ENCODE measurements at regions not wholly inside any gene's neighbourhood (a gene's known extent, or its start where the extent isn't known, plus 50 kb on each side); places are given as distances from the start of the nearest gene placed in this dataset.
A peak's percentile ranks its signal among the peaks of the same experiment; 100 is the strongest.

DNA sequence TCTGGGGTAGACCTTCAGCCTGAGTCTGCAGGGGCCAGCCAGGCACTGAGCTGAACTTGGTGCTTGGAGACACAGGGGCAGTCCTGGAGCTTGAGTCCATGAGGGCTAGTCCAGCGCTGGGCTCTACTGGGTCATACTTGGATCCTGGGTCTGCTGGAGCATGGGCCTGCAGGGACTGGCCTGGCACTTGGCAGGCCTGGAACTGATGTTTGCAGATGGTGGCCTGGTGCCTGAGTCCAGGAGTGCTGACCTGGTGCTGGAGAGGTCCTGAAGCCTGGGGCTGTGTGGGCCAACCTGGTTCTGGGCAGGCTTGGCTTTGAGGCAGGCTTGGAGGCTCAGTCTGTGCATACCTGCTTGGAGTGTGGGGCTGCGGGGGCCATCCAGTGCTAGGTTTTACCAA lies 143.4 kb upstream of the DSCAM start:
- DNase-seq: no peak

DNA sequence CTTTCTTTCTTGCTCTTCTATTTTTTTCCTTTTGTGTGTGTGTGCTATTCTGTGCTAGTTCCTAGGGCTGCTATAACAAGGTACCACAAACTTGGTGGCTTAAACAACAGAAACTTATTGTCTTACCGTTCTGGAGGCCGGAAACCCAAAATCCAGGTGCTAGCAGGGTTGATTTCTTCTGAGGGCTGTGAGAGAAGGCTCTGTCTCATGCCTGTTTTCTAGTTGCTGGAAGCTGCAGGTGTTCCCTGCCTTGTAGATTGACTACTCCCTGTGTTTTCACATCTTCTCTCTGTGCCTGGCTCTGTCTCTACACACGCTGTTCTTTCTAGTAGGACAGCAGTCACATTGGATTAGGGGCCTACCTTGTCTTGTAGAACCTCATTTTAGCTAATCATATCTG lies 150.9 kb upstream of the DSCAM start:
- DNase-seq: no peak

DNA sequence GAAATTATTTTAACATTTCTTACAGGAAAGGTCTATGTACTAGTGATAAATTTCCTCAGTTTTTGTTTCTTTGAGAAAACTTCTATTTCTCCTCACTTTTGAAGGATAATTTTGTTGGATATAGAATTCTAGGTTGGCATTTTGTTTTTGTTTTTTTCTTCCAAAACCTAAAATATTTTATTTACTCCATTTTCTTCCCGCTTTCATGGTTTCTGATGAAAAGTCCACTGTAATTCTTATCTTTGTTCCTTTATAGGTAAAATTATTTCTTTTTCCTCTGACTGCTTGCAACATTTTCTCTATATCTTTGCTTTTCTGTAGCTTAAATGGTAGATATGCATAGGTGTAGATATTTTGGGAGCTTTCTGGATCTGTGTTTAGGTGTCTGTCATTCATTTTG lies 153.9 kb upstream of the DSCAM start:
- DNase-seq: no peak

DNA sequence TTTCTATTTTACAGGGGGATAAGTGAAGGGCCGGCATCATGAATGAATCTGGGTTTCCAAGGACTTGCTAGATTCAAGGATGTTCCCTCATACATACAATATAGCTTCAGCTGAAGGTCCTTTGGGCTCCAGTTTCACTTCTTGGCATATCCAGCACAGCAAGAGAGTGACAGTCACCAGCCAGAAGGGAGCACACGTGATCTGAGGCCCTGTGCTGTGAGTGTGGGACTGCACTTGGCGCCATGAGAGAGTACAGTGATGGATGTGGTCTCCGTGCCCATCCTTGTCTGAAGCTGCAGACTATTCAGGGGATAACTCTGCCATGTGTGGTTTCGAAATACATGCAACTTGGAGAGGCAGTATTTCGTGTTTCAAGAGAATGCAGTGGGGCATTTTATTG lies 159.7 kb upstream of the DSCAM start:
- DNase-seq: no peak

DNA sequence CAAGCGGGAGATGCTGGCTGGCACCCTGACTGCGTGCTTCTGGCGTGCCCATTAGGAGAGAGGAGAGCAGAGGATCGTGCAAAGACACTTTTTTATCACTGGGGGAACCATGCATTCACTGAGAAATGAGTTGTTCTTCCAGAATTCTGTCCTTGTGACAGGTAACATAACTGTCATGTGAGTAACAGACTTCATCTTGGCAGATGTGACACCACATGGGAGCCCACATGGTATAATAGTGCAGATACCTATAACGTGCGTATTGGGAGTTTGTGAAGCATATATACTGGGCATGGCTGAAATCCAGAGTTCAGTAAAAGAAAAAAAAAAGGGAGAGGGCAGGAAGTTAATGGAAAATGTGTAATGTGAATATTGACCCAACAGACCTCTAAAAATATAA lies 159.6 kb upstream of the BACE2 start:
- DNase-seq: no peak

DNA sequence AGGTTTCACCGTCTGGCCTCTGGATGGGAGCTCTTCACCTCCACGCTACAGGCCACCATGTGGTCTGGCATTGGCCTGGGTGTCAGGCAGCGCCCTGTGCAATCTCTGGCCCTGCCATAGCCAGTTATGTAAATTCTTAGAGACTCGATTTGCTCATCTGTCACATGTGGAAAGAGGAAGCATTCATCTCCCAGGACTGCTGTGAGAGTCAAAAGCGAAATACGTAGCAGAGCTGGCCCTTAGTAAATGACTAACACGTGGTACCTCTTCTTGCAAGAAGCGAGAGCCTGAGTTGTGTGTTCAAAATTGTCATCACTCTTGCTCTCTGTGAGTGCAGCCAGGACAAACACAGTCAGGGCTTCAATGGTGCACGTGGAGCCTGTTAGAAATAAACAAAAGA lies 159.0 kb upstream of the BACE2 start:
- no peak for DNase-seq

DNA sequence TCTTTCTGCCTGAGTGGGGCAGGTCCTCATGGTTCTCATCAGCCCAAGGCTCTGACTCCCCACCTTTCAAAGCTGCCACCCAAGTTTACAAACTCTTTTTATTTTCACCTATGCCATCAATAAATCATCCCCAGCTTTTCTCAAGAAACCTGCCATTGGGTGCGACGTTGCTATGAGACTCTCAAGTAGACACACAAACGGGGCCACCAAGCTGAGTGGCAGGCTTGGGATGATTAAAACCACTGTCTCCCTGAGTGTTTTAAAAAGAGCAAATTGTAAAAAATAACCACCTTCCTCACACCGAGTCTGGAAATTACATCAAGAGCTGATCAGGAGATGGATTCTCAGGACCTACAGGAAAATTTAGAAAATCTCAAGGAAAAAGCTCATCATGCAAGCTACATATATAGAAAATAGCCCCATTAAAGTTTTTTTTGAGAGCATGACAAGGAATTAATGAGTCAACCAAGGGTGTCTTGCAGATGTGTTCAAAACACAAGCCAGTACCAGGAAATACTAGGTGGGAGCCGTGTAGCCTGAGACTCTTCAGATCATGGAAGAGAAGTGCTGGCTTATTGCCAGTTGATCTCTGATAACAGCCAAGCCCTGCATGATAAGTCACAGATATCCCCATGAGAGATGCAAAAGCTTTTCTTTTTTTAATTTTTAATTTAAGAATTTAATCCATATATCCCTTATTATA lies 158.4 kb upstream of the BACE2 start:
- no peak for DNase-seq

DNA sequence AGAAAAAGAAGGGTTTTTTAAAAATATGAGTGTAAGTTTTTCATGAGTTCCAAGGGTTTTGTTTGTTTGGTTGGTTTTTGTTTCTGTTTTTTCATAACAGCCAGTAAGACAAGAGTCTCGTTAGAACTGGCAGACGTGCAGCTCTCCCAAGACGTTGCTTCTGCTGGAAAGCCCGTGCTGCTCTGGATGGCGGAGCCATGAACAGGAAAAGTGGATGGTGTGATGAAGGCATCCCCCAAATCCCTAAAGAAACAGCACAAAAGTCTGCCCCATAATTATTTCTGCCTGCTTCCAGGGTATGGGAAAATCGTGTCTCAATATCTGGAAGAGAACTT lies 157.9 kb upstream of the BACE2 start:
- no peak for DNase-seq

DNA sequence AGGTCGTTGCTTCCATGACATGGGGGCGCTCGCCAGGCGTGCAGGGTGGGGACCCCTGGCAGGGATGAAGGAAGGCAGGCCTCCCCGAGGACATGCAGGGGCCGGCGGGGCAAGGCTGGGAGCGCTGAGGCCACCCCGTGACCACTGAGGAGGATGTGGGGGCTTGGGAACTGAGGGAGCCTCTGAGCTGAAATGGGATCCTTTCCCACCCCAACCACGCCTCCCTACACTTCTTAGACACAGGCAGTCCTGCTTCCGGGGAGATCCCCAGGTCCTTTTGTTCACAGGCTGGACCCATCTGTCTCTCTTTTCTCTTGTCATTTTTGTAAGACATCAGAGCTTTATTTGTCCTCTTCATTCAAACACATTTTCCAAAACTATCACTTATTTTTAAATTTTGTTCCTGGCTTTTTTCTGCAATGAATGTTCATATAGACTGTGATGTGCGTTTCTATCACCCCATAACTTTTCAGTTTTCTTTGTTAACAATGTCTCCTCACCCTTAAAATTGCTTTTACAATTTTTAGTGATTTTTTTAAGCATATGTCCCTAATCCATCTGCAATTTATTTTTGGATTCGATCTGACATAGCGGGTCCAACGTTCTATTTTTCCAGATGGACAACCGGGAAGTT lies 156.7 kb upstream of the BACE2 start:
- no peak for DNase-seq

DNA sequence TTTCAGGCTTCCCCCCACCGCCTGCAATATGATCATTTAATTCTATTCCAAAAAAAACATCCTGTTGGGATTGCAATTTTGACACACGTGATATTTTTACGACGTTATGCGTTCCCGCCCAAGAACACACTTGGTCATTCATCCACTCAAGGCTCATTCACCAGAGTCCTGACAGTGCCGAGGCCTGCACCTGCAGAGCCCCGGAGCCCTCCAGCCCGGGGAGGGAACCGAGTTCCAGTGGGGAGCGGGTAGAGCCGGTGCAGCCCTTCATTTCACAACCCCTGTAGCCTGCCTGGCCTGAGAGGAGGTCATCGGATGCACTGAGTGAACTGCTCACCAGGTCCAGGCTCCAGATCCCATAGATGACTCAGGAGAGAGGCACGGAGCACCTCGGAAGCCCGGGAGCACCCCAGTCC lies 156.0 kb upstream of the BACE2 start:
- no peak for DNase-seq

DNA sequence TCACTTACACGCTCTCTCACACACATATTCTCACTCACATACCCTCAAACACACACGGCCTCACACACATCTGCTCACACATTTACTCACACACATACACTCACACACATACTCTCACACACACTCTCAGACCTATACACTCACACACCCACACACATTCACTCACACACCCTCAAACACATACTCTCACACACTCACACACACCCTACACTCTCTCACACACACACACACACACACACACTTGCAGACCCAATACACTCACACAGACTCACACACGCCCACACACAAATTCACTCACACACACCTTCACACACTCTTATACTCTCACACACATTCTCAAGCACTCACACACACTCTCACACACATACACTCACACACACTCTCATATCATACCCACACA lies 155.5 kb upstream of the BACE2 start:
- DNase-seq: no peak

DNA sequence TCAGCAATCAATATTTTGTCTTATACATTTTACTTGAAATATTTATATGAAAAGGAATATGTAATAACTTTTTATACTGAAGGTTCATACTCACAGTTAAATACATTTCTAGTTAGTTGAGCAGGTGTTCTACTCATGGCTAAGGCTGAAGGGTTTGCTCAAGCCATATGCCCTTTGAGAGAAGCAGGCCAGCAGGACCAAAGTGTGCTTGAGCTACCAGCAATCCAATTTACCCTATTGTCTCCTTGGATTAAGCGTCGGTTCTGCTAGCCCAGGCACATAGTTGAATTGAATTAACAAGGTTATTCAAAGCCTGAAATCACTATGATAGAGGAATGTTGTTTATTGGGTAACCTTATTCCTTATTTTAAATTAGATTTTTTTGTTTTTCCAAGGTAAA lies 151.5 kb upstream of the BACE2 start:
- no peak for DNase-seq

DNA sequence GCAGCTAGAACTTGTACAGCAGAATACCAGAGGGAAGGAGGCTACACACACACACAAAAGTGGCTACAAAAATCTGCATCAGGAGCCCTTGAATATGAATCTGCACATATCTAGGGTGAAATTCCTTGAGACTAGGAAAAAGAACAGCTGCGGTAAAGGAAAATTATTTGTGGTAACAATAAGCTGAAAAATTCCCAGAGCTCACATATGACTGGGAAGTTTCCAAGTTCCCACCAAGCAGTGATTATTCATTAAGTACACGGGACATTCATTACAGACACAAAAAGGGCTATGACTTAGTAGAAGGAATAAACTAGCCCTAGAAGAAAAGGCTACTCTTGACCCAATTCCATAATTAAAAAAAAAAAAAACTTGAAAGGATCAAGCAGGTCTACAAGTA lies 149.5 kb upstream of the BACE2 start:
- DNase-seq: peak; percentile 37

DNA sequence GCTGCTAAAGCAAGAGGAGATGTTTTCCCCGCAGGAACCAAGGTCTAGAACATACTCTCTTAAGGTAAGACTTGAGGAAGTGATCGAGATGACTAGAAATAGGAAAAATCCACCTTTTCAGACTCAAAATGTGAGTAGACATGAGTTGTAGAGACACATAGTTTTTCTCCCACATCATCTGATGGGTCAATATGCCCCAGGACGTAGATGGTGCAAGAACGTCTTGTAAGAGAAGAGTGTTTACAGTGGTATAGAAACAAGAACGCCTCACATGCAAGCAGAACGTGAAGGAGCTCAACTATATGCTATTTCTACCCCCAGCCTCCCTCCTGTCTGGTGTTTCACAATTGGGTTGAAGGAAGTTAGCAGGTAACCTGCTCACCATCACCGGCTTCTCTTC lies 144.0 kb upstream of the BACE2 start:
- no peak for DNase-seq

DNA sequence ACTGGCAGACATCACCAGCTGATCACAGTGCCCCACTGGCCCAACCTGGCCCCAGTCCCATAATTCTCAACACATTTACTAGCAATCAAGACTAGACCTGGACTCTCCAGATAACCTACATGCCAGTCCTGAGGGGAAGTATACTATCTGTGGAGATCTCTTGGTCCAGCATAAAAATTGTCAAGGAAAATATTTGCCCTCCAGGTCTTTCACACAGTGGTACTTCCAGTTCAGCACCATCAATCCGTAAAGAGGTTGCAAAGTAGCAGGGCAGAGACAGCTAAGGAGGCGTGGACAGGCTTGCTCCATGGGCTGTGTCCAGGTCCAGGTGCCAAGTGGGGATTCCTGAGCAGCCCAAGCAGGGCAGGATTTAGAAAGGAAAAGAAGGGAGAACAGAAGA lies 143.6 kb upstream of the BACE2 start:
- DNase-seq: no peak

DNA sequence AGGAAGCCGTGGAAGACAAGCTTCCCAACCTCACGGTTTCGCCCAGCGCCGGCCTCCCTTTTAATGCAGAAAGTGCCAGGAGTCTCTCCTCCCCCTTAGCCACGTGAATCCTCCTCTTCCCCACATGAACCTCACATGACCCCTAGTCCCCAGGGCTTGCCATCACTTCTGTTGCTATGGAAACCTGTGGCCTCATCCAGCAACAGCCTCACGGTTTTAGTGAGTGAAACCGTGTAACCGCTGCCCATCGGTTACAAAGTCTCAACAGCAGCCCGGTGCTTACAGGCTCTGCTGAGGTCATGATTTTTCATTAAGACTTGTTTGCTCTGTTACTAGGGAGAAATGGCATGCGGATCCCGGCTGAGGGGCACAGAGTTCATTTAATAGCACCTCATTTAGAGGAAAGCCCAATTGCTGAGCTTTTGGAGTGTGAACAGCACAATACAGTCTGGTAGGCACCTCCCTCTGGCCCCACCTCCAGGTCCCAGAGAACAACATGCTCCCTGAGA lies 143.2 kb upstream of the BACE2 start:
- no peak for DNase-seq

DNA sequence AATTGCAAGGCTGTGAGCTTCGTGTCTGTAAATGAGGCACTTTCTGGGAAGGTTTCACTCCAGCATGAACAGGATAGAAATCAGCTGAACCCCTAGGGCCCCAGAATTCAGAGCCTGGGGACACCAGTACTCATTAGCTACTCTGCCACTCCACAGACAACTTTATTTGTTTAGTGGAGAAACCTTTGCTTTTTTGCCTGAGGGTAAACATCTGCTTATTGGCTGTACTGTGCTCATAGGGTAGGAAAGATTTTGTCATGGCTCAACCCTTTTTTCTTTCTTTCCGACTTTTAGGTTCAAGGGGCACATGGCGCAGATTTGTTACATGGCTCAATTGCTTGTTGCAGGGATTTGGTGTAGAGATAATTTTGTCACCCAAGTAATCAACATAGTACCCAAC lies 138.4 kb upstream of the BACE2 start:
- DNase-seq: no peak

DNA sequence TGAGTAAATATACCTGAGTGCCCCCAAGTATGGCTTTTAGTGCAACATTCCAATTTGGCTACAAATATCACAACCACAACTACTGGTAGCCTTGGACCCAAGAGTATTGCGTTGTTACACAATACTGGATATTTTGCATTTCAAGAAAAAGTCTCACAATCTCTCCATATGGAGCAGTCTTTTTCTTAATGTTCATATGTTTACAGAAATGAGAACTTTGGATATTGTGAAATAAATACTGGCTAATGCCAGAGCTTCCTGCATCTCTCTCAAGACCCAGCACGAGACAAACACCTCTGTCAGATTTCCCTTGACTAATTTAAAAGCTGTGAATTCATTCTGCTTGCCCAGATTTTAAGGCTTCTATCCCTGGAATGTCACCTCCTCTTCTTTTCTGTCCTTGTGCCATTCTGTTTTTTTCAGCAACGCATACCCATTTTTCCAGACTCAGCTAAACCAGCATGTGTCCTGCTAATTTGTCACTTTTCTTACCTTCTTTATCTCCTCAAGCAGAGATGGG lies 136.2 kb upstream of the BACE2 start:
- DNase-seq: peak; percentile 20

DNA sequence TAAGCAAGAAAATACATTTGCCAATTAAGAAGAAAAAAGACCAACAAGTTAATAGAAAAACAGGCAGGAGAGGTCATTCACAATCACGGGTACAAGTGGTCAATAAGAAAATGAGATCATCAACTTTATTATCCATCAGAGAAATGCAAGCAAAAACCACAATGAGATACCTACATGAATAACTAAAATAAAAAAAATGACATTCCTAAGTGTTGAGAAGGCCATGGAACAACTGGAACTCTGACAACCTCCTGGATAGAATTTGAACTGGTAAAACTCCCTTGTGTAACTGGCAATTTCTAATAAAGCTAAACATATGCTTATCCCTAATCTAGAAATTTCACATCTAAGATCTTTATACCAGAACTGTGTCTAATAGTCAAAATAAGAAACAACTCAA lies 135.4 kb upstream of the BACE2 start:
- DNase-seq: peak; percentile 68

DNA sequence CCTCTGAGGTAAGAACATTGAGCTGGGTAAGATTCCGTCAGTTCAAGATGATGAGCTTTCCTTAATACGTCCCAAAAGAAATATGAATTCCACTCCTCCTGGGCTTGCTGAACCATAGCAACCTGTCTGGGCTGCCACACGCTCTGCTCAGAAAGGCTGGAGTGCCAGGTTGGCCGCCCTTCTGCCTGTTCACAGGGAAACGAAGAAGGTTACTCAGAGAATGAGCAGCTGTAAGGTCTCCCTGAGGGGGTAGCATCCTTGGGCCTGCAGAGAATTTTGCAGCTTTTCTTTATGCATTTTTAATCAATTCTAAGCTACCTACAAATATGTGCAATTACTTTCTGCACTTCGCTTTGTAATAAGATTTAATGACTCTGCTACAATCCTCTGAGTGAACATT lies 130.7 kb upstream of the BACE2 start:
- DNase-seq: no peak

DNA sequence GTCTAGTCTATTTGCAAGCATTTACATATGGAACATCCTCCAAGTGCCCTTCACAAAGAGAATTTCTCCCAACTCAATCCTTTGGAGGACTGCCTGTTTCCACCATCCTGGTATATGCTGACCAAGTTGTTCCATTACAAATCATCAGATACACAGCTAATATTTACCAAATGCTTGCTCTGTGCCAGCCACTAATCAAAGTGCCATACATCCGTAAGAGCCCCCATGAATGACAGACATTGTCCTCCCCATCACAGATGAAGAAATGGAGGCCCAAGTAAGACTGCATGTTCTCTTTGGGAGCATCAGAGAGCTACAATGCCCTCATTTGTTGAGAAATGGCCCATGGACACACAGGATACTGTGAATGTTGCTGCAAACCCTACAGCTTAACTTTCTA lies 130.0 kb upstream of the BACE2 start:
- DNase-seq: no peak

DNA sequence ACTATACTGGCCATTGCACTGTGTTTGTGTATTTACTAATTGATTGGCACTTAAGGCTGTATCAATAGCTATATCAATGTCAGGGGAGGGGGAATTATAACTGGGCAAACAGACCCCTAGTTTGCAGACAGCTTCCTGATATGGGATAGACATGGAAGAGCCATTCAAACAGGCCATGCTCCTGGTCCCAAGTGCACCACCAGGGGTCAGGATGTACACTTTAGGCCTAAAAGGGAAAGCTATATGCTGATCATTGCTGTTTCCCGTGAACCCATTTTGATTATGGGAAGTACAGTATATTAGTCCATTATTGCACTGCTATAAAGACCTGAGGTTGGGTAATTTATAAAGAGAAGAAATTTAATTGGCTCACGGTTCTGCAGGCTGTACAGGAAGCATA lies 124.9 kb upstream of the BACE2 start:
- DNase-seq: no peak

DNA sequence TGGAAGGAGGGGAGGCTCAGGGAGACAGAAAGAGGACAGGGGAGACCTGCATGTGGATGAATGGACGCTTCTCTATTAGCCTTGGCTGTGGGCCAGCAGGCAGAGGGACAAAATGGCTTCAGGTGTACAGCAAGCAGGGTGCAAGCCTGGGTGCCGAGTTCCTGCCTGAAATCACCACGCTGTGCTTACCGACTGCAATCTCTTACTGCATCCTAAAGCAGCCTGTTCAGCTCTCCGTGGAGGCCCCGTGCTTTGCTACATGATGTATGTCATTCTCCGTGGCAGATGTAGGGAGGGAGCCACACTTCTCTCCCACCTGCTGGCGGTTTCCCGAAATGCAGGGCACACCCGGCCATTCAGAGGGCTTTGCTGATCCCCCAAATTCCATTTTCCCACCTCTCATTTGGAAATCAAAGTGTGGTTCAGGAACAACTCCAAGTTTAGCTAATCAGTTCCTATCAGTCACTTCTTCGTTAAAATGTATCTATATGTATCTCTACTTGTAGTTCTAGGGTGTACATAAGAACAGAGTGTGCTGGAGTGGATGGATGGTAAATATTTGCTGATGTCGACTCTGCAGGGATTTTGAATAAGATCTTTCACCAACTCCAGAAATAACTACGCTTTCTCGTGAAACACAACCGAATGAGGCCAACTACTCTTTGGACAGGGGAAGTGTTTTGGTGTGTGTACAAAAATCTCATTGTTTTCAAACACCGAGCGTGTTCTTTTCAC lies 122.3 kb upstream of the BACE2 start:
- DNase-seq: no peak

DNA sequence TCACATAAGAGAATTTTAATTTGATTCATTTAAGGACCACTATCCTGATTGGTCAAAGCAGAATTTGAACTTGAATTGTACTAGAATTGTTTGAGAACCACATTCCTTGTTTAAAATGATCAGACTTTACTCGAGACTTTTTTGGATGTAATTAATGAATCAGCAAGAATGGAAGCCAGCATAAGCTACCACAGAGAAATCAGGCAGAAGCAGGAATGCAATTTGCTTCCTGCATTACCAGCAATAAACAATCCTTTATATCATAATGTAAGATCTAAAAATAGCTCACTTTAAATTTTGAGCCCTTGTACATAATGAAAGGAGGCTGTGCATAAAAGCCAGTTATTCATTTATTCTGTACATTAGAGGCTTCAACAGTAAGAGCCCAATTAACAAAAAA lies 119.8 kb upstream of the BACE2 start:
- DNase-seq: peak; percentile 77

All from fibroblast of skin of abdomen (primary cell).